Astrocyte of the spinal cord (primary cell): ENCODE measurements at regions not wholly inside any gene's neighbourhood (a gene's known extent, or its start where the extent isn't known, plus 50 kb on each side); places are given as distances from the start of the nearest gene placed in this dataset.
"Not testable (repeated sequence)": the region's sequence is repeated elsewhere in the genome, so short reads cannot be mapped to it uniquely, and the experiment has no call there.

Experiments
- DNase-seq: peaks from one replicate; pipeline ENCODE4 v3.0.0; 2011; ENCODE audit warnings: low read depth, low spot score
- H3K4me3 ChIP-seq: 2 replicates; pipeline ENCODE4 v1.5.1; 2011; ENCODE audit warnings: low read depth, mild to moderate bottlenecking, low read length, moderate library complexity
- CTCF ChIP-seq: IDR thresholded peaks from 2 replicates; pipeline ENCODE4 v1.5.1; 2012; ENCODE audit warnings: low read depth, mild to moderate bottlenecking, low read length, inconsistent platforms
- in situ Hi-C: cut with HindIII; loops from 2 replicates; pipeline ENCODE4 v1.10.0; 2017; ENCODE audit warnings: low sequenced_read_pairs

GRCh38 chr18:5031216-5031615 lies 165.8 kb downstream of the AKAIN1 start:
- in situ Hi-C loops: no loop called here
- no peak for DNase-seq
- TF ChIP-seq CTCF: no peak
- H3K4me3 ChIP-seq: no peak overlapping the region

GRCh38 chr18:5030636-5031035 lies 166.4 kb downstream of the AKAIN1 start:
- no peak for DNase-seq
- H3K4me3 ChIP-seq: no peak overlapping the region
- TF ChIP-seq CTCF: no peak
- in situ Hi-C loops: no loop called here

- no peak for DNase-seq
- in situ Hi-C loops: no loop called here
- H3K4me3 ChIP-seq: no peak overlapping the region
- no peak for TF ChIP-seq CTCF
Observed at GRCh38 chr18:5029592-5029991, 167.5 kb downstream of the AKAIN1 start.

GRCh38 chr18:5024741-5025140 lies 172.3 kb downstream of the AKAIN1 start:
- no peak for TF ChIP-seq CTCF
- no peak overlapping the region for H3K4me3 ChIP-seq
- in situ Hi-C loops: no loop called here

GRCh38 chr18:5021558-5021957 lies 175.5 kb downstream of the AKAIN1 start:
- TF ChIP-seq CTCF: no peak
- no peak for DNase-seq
- in situ Hi-C loops: no loop called here
- H3K4me3 ChIP-seq: no peak overlapping the region

More at GRCh38 chr18:5024741-5025140, 172.3 kb downstream of the AKAIN1 start:
- no peak for DNase-seq

- H3K4me3 ChIP-seq: no peak overlapping the region
- no peak for TF ChIP-seq CTCF
- in situ Hi-C loops: no loop called here
- no peak for DNase-seq
Observed at GRCh38 chr18:5015213-5015612, 181.8 kb downstream of the AKAIN1 start.

GRCh38 chr18:5004031-5004820 lies 192.8 kb downstream of the AKAIN1 start:
- DNase-seq, in situ Hi-C loops, H3K4me3 ChIP-seq: not testable (repeated sequence)
